Stimulated activated naive B cell treated with anti-CD40 and anti-IgM and Interleukin-4, amounts not matched to agents 10 μg/mL and 1 μg/mL and 100 μg/mL, for 72 hours (primary cell): ENCODE measurements at regions not wholly inside any gene's neighbourhood (a gene's known extent, or its start where the extent isn't known, plus 50 kb on each side); places are given as distances from the start of the nearest gene placed in this dataset.

Experiments
- ATAC-seq, 2 donors: fragments of 150-1000 bp; cut with Tn5 transposase; replicated peaks; 2 replicates each; pipeline ENCODE4 v1.10.0; 2021; ENCODE audit warnings: moderate library complexity in 1 of 2
- DNase-seq: peaks from one replicate; pipeline ENCODE4 v3.0.0; 2021
- H3K27ac Mint-ChIP-seq: one replicate; pipeline ENCODE4 v1.8.0; 2022; ENCODE audit warnings: mild to moderate bottlenecking, mixed read lengths
- H3K27me3 Mint-ChIP-seq, 2 donors: one replicate each; pipeline ENCODE4 v1.8.0; 2022; ENCODE audit warnings: mixed read lengths in 2 of 2
- H3K36me3 Mint-ChIP-seq, 2 donors: one replicate each; pipeline ENCODE4 v1.8.0; 2022; ENCODE audit warnings: mixed read lengths in 2 of 2, mild to moderate bottlenecking in 1 of 2
- H3K4me1 Mint-ChIP-seq, 2 donors: one replicate each; pipeline ENCODE4 v1.8.0; 2022; ENCODE audit warnings: mixed read lengths in 2 of 2, mild to moderate bottlenecking in 1 of 2
- H3K4me3 Mint-ChIP-seq, 2 donors: one replicate each; pipeline ENCODE4 v1.8.0; 2022; ENCODE audit warnings: mild to moderate bottlenecking in 2 of 2, mixed read lengths in 2 of 2, moderate library complexity in 1 of 2
- H3K9me3 Mint-ChIP-seq, 2 donors: one replicate each; pipeline ENCODE4 v1.8.0; 2022; ENCODE audit warnings: mixed read lengths in 2 of 2, mild to moderate bottlenecking in 1 of 2

- H3K27ac Mint-ChIP-seq = no peak overlapping the region
These were observed 401.2 kb upstream of the CDH7 start for GRCh38 chr18:65349635-65350034.

GRCh38 chr18:65347446-65347845, 403.4 kb upstream of the CDH7 start:
- Mint-ChIP-seq H3K9me3 (peaks cover 0 to 4% of the 10 kb centered on the region in 2 donors), H3K4me1 (no peaks in the 10 kb centered on the region), H3K4me3 (no peak overlapping the region), H3K36me3 (no peaks in the 10 kb centered on the region), H3K27ac (no peak overlapping the region), H3K27me3 (no peaks in the 10 kb centered on the region)
- DNase-seq (no peak), ATAC-seq (no peak)

More at GRCh38 chr18:65349635-65350034, 401.2 kb upstream of the CDH7 start:
- DNase-seq = no peak
- no peaks in the 10 kb centered on the region for H3K4me1 Mint-ChIP-seq
- H3K27me3 Mint-ChIP-seq = no peaks in the 10 kb centered on the region
- H3K36me3 Mint-ChIP-seq = no peaks in the 10 kb centered on the region
- ATAC-seq = no peak
- no peak overlapping the region for H3K4me3 Mint-ChIP-seq
- no peaks in the 10 kb centered on the region for H3K9me3 Mint-ChIP-seq

GRCh38 chr18:65346086-65346485, 404.7 kb upstream of the CDH7 start:
- Mint-ChIP-seq H3K27me3 (no peaks in the 10 kb centered on the region), H3K27ac (no peak overlapping the region)
- no peak for ATAC-seq

GRCh38 chr18:65343571-65343970, 407.2 kb upstream of the CDH7 start:
- no peak overlapping the region for H3K27ac Mint-ChIP-seq
- no peak for DNase-seq
- no peaks in the 10 kb centered on the region for H3K36me3 Mint-ChIP-seq
- ATAC-seq = no peak
- no peaks in the 10 kb centered on the region for H3K27me3 Mint-ChIP-seq
- H3K4me1 Mint-ChIP-seq = no peaks in the 10 kb centered on the region
- no peak overlapping the region for H3K4me3 Mint-ChIP-seq
- H3K9me3 Mint-ChIP-seq = peaks cover 0 to 4% of the 10 kb centered on the region in 2 donors

More at GRCh38 chr18:65346086-65346485, 404.7 kb upstream of the CDH7 start:
- no peaks in the 10 kb centered on the region for H3K36me3 Mint-ChIP-seq
- H3K4me1 Mint-ChIP-seq = no peaks in the 10 kb centered on the region
- DNase-seq = no peak
- no peak overlapping the region for H3K4me3 Mint-ChIP-seq
- H3K9me3 Mint-ChIP-seq = peaks cover 0 to 4% of the 10 kb centered on the region in 2 donors

GRCh38 chr18:65336411-65336810, 414.4 kb upstream of the CDH7 start:
- no peak for ATAC-seq

GRCh38 chr18:65329010-65329409, 421.8 kb upstream of the CDH7 start:
- Mint-ChIP-seq H3K36me3 (no peaks in the 10 kb centered on the region), H3K27me3 (no peaks in the 10 kb centered on the region), H3K4me1 (no peaks in the 10 kb centered on the region), H3K4me3 (no peak overlapping the region), H3K27ac (no peak overlapping the region), H3K9me3 (peaks cover 0 to 1% of the 10 kb centered on the region in 2 donors)
- DNase-seq (no peak), ATAC-seq (no peak)

More at GRCh38 chr18:65336411-65336810, 414.4 kb upstream of the CDH7 start:
- Mint-ChIP-seq H3K4me1 (no peaks in the 10 kb centered on the region), H3K36me3 (no peaks in the 10 kb centered on the region), H3K27ac (no peak overlapping the region), H3K9me3 (peaks cover 0 to 2% of the 10 kb centered on the region in 2 donors), H3K27me3 (no peaks in the 10 kb centered on the region), H3K4me3 (no peak overlapping the region)
- DNase-seq = no peak

- Mint-ChIP-seq H3K27me3 (no peaks in the 10 kb centered on the region), H3K4me1 (no peaks in the 10 kb centered on the region), H3K4me3 (no peak overlapping the region), H3K27ac (no peak overlapping the region), H3K9me3 (no peaks in the 10 kb centered on the region), H3K36me3 (no peaks in the 10 kb centered on the region)
- no peak for DNase-seq
- no peak for ATAC-seq
These were observed 424.0 kb upstream of the CDH7 start for GRCh38 chr18:65326805-65327204.

- Mint-ChIP-seq H3K9me3 (no peaks in the 10 kb centered on the region), H3K4me1 (no peaks in the 10 kb centered on the region), H3K27me3 (no peaks in the 10 kb centered on the region), H3K36me3 (no peaks in the 10 kb centered on the region), H3K4me3 (no peak overlapping the region), H3K27ac (no peak overlapping the region)
- DNase-seq (no peak), ATAC-seq (no peak)
These were observed 427.9 kb upstream of the CDH7 start for GRCh38 chr18:65322895-65323294.

- Mint-ChIP-seq H3K36me3 (no peaks in the 10 kb centered on the region), H3K4me3 (no peak overlapping the region), H3K27ac (no peak overlapping the region), H3K9me3 (no peaks in the 10 kb centered on the region), H3K4me1 (no peaks in the 10 kb centered on the region), H3K27me3 (no peaks in the 10 kb centered on the region)
- ATAC-seq (no peak), DNase-seq (no peak)
These were observed 452.4 kb upstream of the CDH7 start for GRCh38 chr18:65298422-65298821.

- Mint-ChIP-seq H3K27me3 (no peaks in the 10 kb centered on the region), H3K27ac (no peak overlapping the region)
These were observed 461.9 kb upstream of the CDH7 start for GRCh38 chr18:65288908-65289307.

GRCh38 chr18:65287652-65288051, 463.2 kb upstream of the CDH7 start:
- H3K4me3 Mint-ChIP-seq = no peak overlapping the region
- H3K36me3 Mint-ChIP-seq = no peaks in the 10 kb centered on the region
- ATAC-seq = no peak
- H3K27ac Mint-ChIP-seq = no peak overlapping the region
- no peaks in the 10 kb centered on the region for H3K27me3 Mint-ChIP-seq
- no peaks in the 10 kb centered on the region for H3K4me1 Mint-ChIP-seq
- DNase-seq = no peak
- peaks cover 0 to 5% of the 10 kb centered on the region in 2 donors for H3K9me3 Mint-ChIP-seq

More at GRCh38 chr18:65288908-65289307, 461.9 kb upstream of the CDH7 start:
- Mint-ChIP-seq H3K9me3 (peaks cover 0 to 3% of the 10 kb centered on the region in 2 donors), H3K4me1 (no peaks in the 10 kb centered on the region), H3K4me3 (no peak overlapping the region), H3K36me3 (no peaks in the 10 kb centered on the region)
- no peak for ATAC-seq
- no peak for DNase-seq

GRCh38 chr18:65282096-65282495, 468.7 kb upstream of the CDH7 start:
- H3K27ac Mint-ChIP-seq = no peak overlapping the region
- H3K36me3 Mint-ChIP-seq = no peaks in the 10 kb centered on the region
- no peaks in the 10 kb centered on the region for H3K4me1 Mint-ChIP-seq
- peaks cover 5 to 8% of the 10 kb centered on the region in 2 donors for H3K9me3 Mint-ChIP-seq
- ATAC-seq (no peak), DNase-seq (no peak)
- H3K4me3 Mint-ChIP-seq = no peak overlapping the region
- H3K27me3 Mint-ChIP-seq = no peaks in the 10 kb centered on the region

- no peaks in the 10 kb centered on the region for H3K27me3 Mint-ChIP-seq
- no peaks in the 10 kb centered on the region for H3K4me1 Mint-ChIP-seq
- peaks cover 5 to 6% of the 10 kb centered on the region in 2 donors for H3K9me3 Mint-ChIP-seq
- no peak overlapping the region for H3K4me3 Mint-ChIP-seq
- H3K36me3 Mint-ChIP-seq = no peaks in the 10 kb centered on the region
- ATAC-seq = no peak
- no peak overlapping the region for H3K27ac Mint-ChIP-seq
- no peak for DNase-seq
These were observed 471.0 kb upstream of the CDH7 start for GRCh38 chr18:65279668-65280305.

GRCh38 chr18:65278939-65279667, 471.7 kb upstream of the CDH7 start:
- Mint-ChIP-seq H3K27me3 (no peaks in the 10 kb centered on the region), H3K27ac (no peak overlapping the region), H3K36me3 (no peaks in the 10 kb centered on the region), H3K9me3 (peaks cover 4 to 5% of the 10 kb centered on the region in 2 donors), H3K4me1 (no peaks in the 10 kb centered on the region), H3K4me3 (no peak overlapping the region)
- no peak for DNase-seq
- ATAC-seq = no peak

GRCh38 chr18:65269375-65269774, 481.4 kb upstream of the CDH7 start:
- DNase-seq (no peak), ATAC-seq (no peak)
- no peaks in the 10 kb centered on the region for H3K36me3 Mint-ChIP-seq
- no peaks in the 10 kb centered on the region for H3K27me3 Mint-ChIP-seq
- H3K27ac Mint-ChIP-seq = no peak overlapping the region
- no peaks in the 10 kb centered on the region for H3K4me1 Mint-ChIP-seq
- no peak overlapping the region for H3K4me3 Mint-ChIP-seq
- no peaks in the 10 kb centered on the region for H3K9me3 Mint-ChIP-seq
